Epithelial cell of esophagus (primary cell): ENCODE measurements at regions not wholly inside any gene's neighbourhood (a gene's known extent, or its start where the extent isn't known, plus 50 kb on each side); places are given as distances from the start of the nearest gene placed in this dataset.

Source experiments
- DNase-seq: peaks from one replicate; pipeline ENCODE4 v3.0.0; 2010; ENCODE audit warnings: low read depth
- H3K4me3 ChIP-seq: 2 replicates; pipeline ENCODE4 v1.5.1; 2011; ENCODE audit warnings: mild to moderate bottlenecking, low read length, control low read depth
- TF ChIP-seq, protein P1 (sequence below): IDR thresholded peaks from 2 replicates; pipeline ENCODE4 v1.5.1; 2011; ENCODE audit warnings: low read depth, mild to moderate bottlenecking, low read length, control low read depth, inconsistent platforms; ENCODE audit not compliant: insufficient read depth; ENCODE audit errors: missing control alignments

DNA sequence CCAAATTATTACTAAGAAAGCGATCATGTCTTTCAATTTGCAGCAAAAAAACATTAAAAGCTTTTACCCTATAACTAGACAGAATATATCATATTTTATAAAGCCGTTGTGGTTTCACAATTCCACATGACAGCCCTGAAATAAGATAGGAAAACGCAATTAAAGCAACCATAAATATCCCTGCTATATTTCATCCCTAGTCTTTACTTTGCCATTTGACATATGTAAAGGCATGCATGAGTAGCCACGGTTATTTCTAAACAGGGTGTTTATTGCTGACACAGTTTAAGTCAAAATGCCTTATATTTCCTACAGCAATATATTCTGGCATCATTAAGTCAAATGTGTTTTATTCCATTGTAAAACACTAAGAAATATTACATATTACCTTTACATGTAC, 239.9 kb downstream of the DSEL start:
- H3K4me3 ChIP-seq, result no peak overlapping the region
- DNase-seq, result no peak
- TF ChIP-seq, protein P1, sequence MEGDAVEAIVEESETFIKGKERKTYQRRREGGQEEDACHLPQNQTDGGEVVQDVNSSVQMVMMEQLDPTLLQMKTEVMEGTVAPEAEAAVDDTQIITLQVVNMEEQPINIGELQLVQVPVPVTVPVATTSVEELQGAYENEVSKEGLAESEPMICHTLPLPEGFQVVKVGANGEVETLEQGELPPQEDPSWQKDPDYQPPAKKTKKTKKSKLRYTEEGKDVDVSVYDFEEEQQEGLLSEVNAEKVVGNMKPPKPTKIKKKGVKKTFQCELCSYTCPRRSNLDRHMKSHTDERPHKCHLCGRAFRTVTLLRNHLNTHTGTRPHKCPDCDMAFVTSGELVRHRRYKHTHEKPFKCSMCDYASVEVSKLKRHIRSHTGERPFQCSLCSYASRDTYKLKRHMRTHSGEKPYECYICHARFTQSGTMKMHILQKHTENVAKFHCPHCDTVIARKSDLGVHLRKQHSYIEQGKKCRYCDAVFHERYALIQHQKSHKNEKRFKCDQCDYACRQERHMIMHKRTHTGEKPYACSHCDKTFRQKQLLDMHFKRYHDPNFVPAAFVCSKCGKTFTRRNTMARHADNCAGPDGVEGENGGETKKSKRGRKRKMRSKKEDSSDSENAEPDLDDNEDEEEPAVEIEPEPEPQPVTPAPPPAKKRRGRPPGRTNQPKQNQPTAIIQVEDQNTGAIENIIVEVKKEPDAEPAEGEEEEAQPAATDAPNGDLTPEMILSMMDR, result no peak

DNA sequence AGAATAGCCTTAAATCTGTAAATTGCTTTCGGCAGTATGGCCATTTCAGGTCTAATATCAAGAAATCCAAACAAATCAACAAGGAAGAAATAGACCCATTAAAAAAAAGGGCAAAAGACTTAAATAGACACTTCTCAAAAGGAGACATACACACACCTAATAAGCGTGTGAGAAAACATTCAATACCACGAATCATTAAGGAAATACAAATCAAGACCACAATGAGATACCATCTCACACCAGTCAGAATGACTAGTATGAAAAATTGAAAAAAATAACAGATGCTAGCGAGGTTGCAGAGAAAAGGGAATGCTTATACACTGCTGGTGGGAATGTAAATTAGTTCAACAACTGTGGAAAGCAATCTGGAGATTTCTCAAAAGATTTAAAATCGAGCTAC, 243.2 kb downstream of the DSEL start:
- DNase-seq, result no peak
- no peak overlapping the region for H3K4me3 ChIP-seq
- TF ChIP-seq, protein P1, result no peak

DNA sequence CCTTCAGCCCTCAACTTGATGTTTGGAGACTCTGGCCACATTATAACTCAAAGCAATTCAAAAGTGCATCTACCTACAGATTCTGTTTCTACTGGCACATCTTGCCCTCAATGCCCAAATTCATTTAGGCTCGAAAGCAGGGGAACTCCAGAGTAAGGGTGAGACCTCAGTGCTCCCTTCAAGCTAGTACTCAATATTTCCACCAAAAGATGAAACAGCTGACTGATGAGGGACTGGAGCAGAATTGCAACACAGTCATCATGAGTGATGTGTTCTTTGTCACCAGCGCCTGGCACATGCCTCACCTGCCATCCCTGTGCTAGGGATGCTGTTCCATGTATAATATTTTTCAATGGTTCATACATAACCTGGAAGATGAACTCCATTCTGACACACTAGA, 247.3 kb downstream of the DSEL start:
- no peak overlapping the region for H3K4me3 ChIP-seq
- DNase-seq, result no peak
- TF ChIP-seq, protein P1, result no peak

DNA sequence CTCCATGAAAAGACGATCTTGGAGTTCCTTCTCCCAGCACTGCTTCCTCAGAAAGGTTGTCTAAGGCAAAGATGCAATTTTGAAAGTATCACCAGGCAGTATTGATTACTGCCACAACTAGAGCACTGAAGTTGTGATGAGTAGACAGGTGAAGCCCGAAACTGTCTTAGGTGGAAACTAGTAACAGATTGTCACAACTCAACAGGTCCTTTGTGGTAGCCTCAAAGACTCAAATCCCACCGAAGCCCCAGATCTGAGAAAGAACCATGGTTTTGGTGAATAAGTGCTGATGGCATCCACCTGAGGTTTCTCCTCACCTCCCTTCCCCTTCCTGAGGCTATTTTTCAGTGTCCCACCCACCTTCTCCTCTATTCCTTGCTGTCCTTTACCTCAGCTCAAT, 248.0 kb downstream of the DSEL start:
- TF ChIP-seq, protein P1, result no peak
- no peak overlapping the region for H3K4me3 ChIP-seq
- no peak for DNase-seq

DNA sequence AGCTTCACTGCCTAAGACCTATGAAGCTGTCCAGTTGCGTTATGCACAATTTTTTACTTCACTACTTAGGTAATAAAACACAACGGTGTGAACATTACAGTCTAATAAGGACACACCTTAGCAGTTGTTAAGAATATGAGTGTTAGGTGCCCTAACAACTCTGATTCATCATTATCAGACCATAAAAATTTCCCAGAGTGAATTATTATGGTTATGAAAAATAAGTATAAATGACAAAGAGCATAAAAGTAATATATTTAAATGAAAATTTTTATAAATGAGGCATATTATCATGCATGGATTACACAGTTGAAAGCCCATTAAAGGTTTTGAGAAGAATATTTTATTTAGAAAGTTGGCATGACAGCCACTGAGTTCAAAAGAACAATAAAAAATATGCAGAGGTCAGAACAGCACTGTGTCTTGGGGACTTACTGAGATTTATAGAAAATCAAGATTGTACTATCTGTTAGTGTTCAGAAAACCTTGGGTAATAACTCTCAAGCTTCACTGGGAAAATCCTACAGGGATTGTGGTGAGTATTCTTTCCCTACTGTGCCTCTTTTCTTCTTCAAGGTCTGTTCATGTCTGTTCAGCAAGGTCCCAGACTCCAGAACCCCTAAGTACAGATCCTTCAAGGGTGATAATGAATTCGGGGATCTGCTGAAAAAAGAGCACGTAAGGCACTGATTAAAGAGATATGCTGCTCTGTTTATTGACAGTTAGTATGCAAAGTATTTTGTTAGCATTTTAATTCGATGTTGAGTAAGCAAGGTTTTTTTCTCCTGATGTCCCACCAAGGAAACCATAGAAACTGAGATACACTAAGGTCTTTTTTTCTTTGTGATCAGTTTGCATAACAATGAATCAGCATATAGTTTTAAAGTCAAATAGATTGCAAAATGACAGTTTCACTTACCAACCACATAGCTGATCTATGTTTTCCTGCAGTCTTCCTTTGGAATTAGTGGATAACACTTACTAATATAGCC, 250.0 kb downstream of the DSEL start:
- no peak overlapping the region for H3K4me3 ChIP-seq
- peak; percentile 55 for DNase-seq
- TF ChIP-seq, protein P1, result no peak

DNA sequence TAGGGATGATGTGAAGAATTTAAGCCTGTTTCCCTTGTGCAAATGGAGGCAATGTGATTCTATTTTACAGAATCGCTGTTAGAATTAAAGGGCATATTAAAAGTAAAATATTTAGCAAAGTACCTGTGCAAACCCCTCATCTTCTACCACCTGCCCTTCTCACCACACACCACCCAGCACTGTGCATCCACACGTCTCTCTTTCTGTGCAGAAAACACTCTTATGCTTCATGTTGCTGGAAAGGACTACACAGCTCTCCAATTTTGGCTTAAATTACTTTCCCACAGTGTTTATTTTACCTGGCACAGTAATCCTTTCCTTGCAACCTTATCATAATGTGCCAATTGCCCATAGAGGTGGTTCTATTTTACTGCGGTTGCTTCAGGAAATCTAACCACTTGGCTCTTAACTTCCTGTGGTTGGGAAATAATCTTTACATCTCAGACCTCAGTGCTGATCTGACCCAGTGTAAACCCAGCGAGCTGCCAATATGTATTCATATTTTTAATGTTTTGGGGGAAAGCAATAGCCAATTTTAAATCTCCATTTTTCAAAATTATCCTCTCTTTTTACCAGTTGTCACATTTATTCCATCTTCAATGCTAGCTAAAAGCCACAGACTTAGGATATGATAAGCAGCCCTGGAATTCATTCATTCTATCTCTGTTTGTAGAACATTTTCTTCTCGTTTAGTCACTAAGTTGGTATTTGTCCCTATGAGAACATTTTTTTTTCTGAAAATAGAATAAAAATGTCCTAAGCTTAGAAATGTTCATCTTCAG, 250.9 kb downstream of the DSEL start:
- no peak overlapping the region for H3K4me3 ChIP-seq
- DNase-seq, result peak; percentile 38
- TF ChIP-seq, protein P1, result no peak
